ENCODE measurements at regions not wholly inside any gene's neighbourhood (a gene's known extent, or its start where the extent isn't known, plus 50 kb on each side); places are given as distances from the start of the nearest gene placed in this dataset.

- WGBS (ENCODE audit: insufficient coverage): no CpG with 5 or more reads among the region's 1 CpG
- H3K9me3 ChIP-seq (ENCODE audit: control insufficient read depth, insufficient read depth, low read length): no peaks in the 10 kb centered on the region
- no peak overlapping the region for H3K4me3 ChIP-seq (ENCODE audit: low read depth, low read length)
- no peak overlapping the region for H3K27ac ChIP-seq (ENCODE audit: low read depth, low read length)
- H3K27me3 ChIP-seq (ENCODE audit: control insufficient read depth, insufficient read depth, low read length): no peaks in the 10 kb centered on the region
- H3K4me1 ChIP-seq (ENCODE audit: control insufficient read depth, insufficient read depth, low read length): no peaks in the 10 kb centered on the region
- no peaks in the 10 kb centered on the region for H3K36me3 ChIP-seq (ENCODE audit: control insufficient read depth, insufficient read depth, low read length)
- no peak for DNase-seq (ENCODE audit: low read depth in 4 of 6, low spot score in 6 of 6)
These were observed 69.5 kb downstream of the ACTBL2 start for GRCh38 chr5:57413145-57413544.

- Histone ChIP-seq H3K27me3 (ENCODE audit: control insufficient read depth, insufficient read depth, low read length) (no peaks in the 10 kb centered on the region), H3K27ac (ENCODE audit: low read depth, low read length) (no peak overlapping the region), H3K4me3 (ENCODE audit: low read depth, low read length) (no peak overlapping the region), H3K36me3 (ENCODE audit: control insufficient read depth, insufficient read depth, low read length) (no peaks in the 10 kb centered on the region), H3K4me1 (ENCODE audit: control insufficient read depth, insufficient read depth, low read length) (no peaks in the 10 kb centered on the region), H3K9me3 (ENCODE audit: control insufficient read depth, insufficient read depth, low read length) (no peaks in the 10 kb centered on the region)
- WGBS (ENCODE audit: insufficient coverage): no CpG with 5 or more reads among the region's 1 CpG
- DNase-seq (ENCODE audit: low read depth in 4 of 6, low spot score in 6 of 6): no peak
These were observed 69.9 kb downstream of the ACTBL2 start for GRCh38 chr5:57412680-57413079.

- no peaks in the 10 kb centered on the region for H3K36me3 ChIP-seq (ENCODE audit: control insufficient read depth, insufficient read depth, low read length)
- H3K4me1 ChIP-seq (ENCODE audit: control insufficient read depth, insufficient read depth, low read length): no peaks in the 10 kb centered on the region
- H3K27me3 ChIP-seq (ENCODE audit: control insufficient read depth, insufficient read depth, low read length): no peaks in the 10 kb centered on the region
- no peak overlapping the region for H3K4me3 ChIP-seq (ENCODE audit: low read depth, low read length)
- H3K9me3 ChIP-seq (ENCODE audit: control insufficient read depth, insufficient read depth, low read length): no peaks in the 10 kb centered on the region
- DNase-seq (ENCODE audit: low read depth in 4 of 6, low spot score in 6 of 6): peak in 1 of 6 donors; percentile 49
- 72% methylated on average over 2 of the region's 4 CpGs for WGBS (ENCODE audit: insufficient coverage)
- H3K27ac ChIP-seq (ENCODE audit: low read depth, low read length): no peak overlapping the region
These were observed 70.6 kb downstream of the ACTBL2 start for GRCh38 chr5:57411982-57412381.

- DNase-seq (ENCODE audit: low read depth in 4 of 6, low spot score in 6 of 6): no peak
- H3K27ac ChIP-seq (ENCODE audit: low read depth, low read length): no peak overlapping the region
- 72% methylated on average over 3 of the region's 3 CpGs for WGBS (ENCODE audit: insufficient coverage)
These were observed 72.0 kb downstream of the ACTBL2 start for GRCh38 chr5:57410374-57411320.

GRCh38 chr5:57408714-57409113, 73.9 kb downstream of the ACTBL2 start:
- WGBS (ENCODE audit: insufficient coverage): no CpG with 5 or more reads among the region's 1 CpG
- Histone ChIP-seq H3K27me3 (ENCODE audit: control insufficient read depth, insufficient read depth, low read length) (no peaks in the 10 kb centered on the region), H3K27ac (ENCODE audit: low read depth, low read length) (no peak overlapping the region), H3K4me1 (ENCODE audit: control insufficient read depth, insufficient read depth, low read length) (no peaks in the 10 kb centered on the region), H3K9me3 (ENCODE audit: control insufficient read depth, insufficient read depth, low read length) (no peaks in the 10 kb centered on the region), H3K4me3 (ENCODE audit: low read depth, low read length) (no peak overlapping the region), H3K36me3 (ENCODE audit: control insufficient read depth, insufficient read depth, low read length) (no peaks in the 10 kb centered on the region)
- DNase-seq (ENCODE audit: low read depth in 4 of 6, low spot score in 6 of 6): no peak

More at GRCh38 chr5:57410374-57411320, 72.0 kb downstream of the ACTBL2 start:
- no peak overlapping the region for H3K4me3 ChIP-seq (ENCODE audit: low read depth, low read length)
- H3K36me3 ChIP-seq (ENCODE audit: control insufficient read depth, insufficient read depth, low read length): no peaks in the 10 kb centered on the region
- no peaks in the 10 kb centered on the region for H3K27me3 ChIP-seq (ENCODE audit: control insufficient read depth, insufficient read depth, low read length)
- no peaks in the 10 kb centered on the region for H3K9me3 ChIP-seq (ENCODE audit: control insufficient read depth, insufficient read depth, low read length)
- no peaks in the 10 kb centered on the region for H3K4me1 ChIP-seq (ENCODE audit: control insufficient read depth, insufficient read depth, low read length)

GRCh38 chr5:57408285-57408684, 74.3 kb downstream of the ACTBL2 start:
- H3K4me1 ChIP-seq (ENCODE audit: control insufficient read depth, insufficient read depth, low read length): no peaks in the 10 kb centered on the region
- no peak overlapping the region for H3K4me3 ChIP-seq (ENCODE audit: low read depth, low read length)
- H3K27me3 ChIP-seq (ENCODE audit: control insufficient read depth, insufficient read depth, low read length): no peaks in the 10 kb centered on the region
- H3K9me3 ChIP-seq (ENCODE audit: control insufficient read depth, insufficient read depth, low read length): no peaks in the 10 kb centered on the region
- H3K36me3 ChIP-seq (ENCODE audit: control insufficient read depth, insufficient read depth, low read length): no peaks in the 10 kb centered on the region
- no peak for DNase-seq (ENCODE audit: low read depth in 4 of 6, low spot score in 6 of 6)
- no peak overlapping the region for H3K27ac ChIP-seq (ENCODE audit: low read depth, low read length)
- no CpG with 5 or more reads among the region's 5 CpGs for WGBS (ENCODE audit: insufficient coverage)

GRCh38 chr5:57407391-57407790, 75.2 kb downstream of the ACTBL2 start:
- H3K9me3 ChIP-seq (ENCODE audit: control insufficient read depth, insufficient read depth, low read length): no peaks in the 10 kb centered on the region

GRCh38 chr5:57406641-57407040, 76.0 kb downstream of the ACTBL2 start:
- Histone ChIP-seq H3K9me3 (ENCODE audit: control insufficient read depth, insufficient read depth, low read length) (no peaks in the 10 kb centered on the region), H3K27ac (ENCODE audit: low read depth, low read length) (no peak overlapping the region), H3K4me3 (ENCODE audit: low read depth, low read length) (no peak overlapping the region), H3K27me3 (ENCODE audit: control insufficient read depth, insufficient read depth, low read length) (no peaks in the 10 kb centered on the region), H3K4me1 (ENCODE audit: control insufficient read depth, insufficient read depth, low read length) (no peaks in the 10 kb centered on the region), H3K36me3 (ENCODE audit: control insufficient read depth, insufficient read depth, low read length) (no peaks in the 10 kb centered on the region)
- 100% methylated on average over 2 of the region's 2 CpGs for WGBS (ENCODE audit: insufficient coverage)
- no peak for DNase-seq (ENCODE audit: low read depth in 4 of 6, low spot score in 6 of 6)

More at GRCh38 chr5:57407391-57407790, 75.2 kb downstream of the ACTBL2 start:
- Histone ChIP-seq H3K27me3 (ENCODE audit: control insufficient read depth, insufficient read depth, low read length) (no peaks in the 10 kb centered on the region), H3K27ac (ENCODE audit: low read depth, low read length) (no peak overlapping the region), H3K36me3 (ENCODE audit: control insufficient read depth, insufficient read depth, low read length) (no peaks in the 10 kb centered on the region), H3K4me3 (ENCODE audit: low read depth, low read length) (no peak overlapping the region), H3K4me1 (ENCODE audit: control insufficient read depth, insufficient read depth, low read length) (no peaks in the 10 kb centered on the region)
- WGBS (ENCODE audit: insufficient coverage): 94% methylated on average over 4 of the region's 5 CpGs
- DNase-seq (ENCODE audit: low read depth in 4 of 6, low spot score in 6 of 6): peak in 2 of 6 donors; percentile 18 to 51

GRCh38 chr5:57405984-57406383, 76.6 kb downstream of the ACTBL2 start:
- Histone ChIP-seq H3K9me3 (ENCODE audit: control insufficient read depth, insufficient read depth, low read length) (no peaks in the 10 kb centered on the region), H3K27ac (ENCODE audit: low read depth, low read length) (no peak overlapping the region), H3K36me3 (ENCODE audit: control insufficient read depth, insufficient read depth, low read length) (no peaks in the 10 kb centered on the region), H3K27me3 (ENCODE audit: control insufficient read depth, insufficient read depth, low read length) (no peaks in the 10 kb centered on the region), H3K4me3 (ENCODE audit: low read depth, low read length) (no peak overlapping the region), H3K4me1 (ENCODE audit: control insufficient read depth, insufficient read depth, low read length) (no peaks in the 10 kb centered on the region)
- DNase-seq (ENCODE audit: low read depth in 4 of 6, low spot score in 6 of 6): no peak

- no peaks in the 10 kb centered on the region for H3K4me1 ChIP-seq (ENCODE audit: control insufficient read depth, insufficient read depth, low read length)
- H3K9me3 ChIP-seq (ENCODE audit: control insufficient read depth, insufficient read depth, low read length): peaks cover 1% of the 10 kb centered on the region
- H3K4me3 ChIP-seq (ENCODE audit: low read depth, low read length): no peak overlapping the region
- H3K27ac ChIP-seq (ENCODE audit: low read depth, low read length): no peak overlapping the region
- H3K27me3 ChIP-seq (ENCODE audit: control insufficient read depth, insufficient read depth, low read length): no peaks in the 10 kb centered on the region
- H3K36me3 ChIP-seq (ENCODE audit: control insufficient read depth, insufficient read depth, low read length): no peaks in the 10 kb centered on the region
- DNase-seq (ENCODE audit: low read depth in 4 of 6, low spot score in 6 of 6): no peak
- WGBS (ENCODE audit: insufficient coverage): 93% methylated on average over 2 of the region's 3 CpGs
These were observed 79.8 kb downstream of the ACTBL2 start for GRCh38 chr5:57402761-57403160.
